Neural progenitor cell (in vitro differentiated cells): ENCODE measurements at regions not wholly inside any gene's neighbourhood (a gene's known extent, or its start where the extent isn't known, plus 50 kb on each side); places are given as distances from the start of the nearest gene placed in this dataset.

Experiments
- EZH2 ChIP-seq: fragments of 200-600 bp; sonication (generic); IDR thresholded peaks from 2 replicates; pipeline ENCODE4 v1.6.1; 2017; ENCODE audit warnings: antibody characterized with exemption, mild to moderate bottlenecking, moderate library complexity
- TF ChIP-seq, protein P1 (sequence below): fragments of 200-600 bp; sonication (generic); IDR thresholded peaks from 2 replicates; pipeline ENCODE4 v1.5.1; 2017; ENCODE audit warnings: antibody characterized with exemption, mild to moderate bottlenecking

DNA sequence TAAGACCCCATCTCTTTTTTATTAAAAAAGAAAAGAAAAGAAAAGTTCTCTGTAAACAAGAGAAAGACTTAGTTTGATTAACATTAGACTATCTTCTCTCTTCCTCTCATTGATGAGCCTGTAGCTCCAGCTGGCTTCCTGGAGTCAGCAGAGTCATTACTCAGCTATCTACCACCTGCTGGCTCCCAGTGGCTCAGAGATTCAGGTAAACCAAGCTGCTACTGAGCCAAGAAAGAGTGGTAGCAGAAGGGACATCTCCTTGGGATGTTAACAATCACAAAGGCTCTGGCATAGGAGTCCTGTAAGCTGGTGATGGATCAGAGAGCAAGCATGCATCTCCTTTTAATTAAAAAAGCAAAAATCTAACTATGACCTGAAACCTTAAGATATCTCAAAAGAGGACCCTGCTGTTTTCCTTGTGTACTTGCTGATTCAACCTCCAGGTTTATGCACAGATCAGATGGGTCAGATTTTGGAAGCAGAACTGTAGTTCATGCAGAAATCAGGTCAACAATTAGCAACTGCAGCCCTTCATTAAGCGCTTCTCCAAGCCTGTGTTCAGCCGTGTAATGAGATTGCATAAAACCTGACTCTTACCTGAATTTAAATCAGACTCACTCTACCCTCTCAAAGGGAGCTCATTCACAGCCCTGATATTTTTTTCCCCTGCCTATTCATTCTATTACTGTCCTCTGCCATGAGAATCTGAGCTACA is 225.8 kb downstream of the RNF152 start:
- TF ChIP-seq, protein P1, sequence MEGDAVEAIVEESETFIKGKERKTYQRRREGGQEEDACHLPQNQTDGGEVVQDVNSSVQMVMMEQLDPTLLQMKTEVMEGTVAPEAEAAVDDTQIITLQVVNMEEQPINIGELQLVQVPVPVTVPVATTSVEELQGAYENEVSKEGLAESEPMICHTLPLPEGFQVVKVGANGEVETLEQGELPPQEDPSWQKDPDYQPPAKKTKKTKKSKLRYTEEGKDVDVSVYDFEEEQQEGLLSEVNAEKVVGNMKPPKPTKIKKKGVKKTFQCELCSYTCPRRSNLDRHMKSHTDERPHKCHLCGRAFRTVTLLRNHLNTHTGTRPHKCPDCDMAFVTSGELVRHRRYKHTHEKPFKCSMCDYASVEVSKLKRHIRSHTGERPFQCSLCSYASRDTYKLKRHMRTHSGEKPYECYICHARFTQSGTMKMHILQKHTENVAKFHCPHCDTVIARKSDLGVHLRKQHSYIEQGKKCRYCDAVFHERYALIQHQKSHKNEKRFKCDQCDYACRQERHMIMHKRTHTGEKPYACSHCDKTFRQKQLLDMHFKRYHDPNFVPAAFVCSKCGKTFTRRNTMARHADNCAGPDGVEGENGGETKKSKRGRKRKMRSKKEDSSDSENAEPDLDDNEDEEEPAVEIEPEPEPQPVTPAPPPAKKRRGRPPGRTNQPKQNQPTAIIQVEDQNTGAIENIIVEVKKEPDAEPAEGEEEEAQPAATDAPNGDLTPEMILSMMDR, result no peak
- no peak for TF ChIP-seq EZH2
